ENCODE measurements at regions not wholly inside any gene's neighbourhood (a gene's known extent, or its start where the extent isn't known, plus 50 kb on each side); places are given as distances from the start of the nearest gene placed in this dataset.

DNA sequence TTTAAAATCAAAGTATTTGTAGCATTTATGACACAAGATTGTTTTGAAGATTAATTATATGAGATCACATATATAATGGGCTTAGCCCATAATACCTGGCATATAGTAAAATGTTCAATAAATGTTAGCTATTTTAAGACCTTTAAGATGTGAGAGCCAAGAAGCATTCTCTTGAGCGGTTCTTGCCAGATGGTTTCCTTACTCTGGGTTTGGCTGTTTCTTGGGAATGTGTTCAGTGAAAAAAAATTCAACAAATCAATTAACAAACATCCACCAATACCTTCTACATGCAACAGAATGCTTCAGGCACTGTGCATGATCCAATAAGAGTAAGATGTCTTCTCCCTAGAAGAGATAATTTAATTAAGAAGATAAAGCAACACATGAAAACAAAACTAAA lies 230.4 kb downstream of the CMPK2 start:
- TF ChIP-seq, protein P1, sequence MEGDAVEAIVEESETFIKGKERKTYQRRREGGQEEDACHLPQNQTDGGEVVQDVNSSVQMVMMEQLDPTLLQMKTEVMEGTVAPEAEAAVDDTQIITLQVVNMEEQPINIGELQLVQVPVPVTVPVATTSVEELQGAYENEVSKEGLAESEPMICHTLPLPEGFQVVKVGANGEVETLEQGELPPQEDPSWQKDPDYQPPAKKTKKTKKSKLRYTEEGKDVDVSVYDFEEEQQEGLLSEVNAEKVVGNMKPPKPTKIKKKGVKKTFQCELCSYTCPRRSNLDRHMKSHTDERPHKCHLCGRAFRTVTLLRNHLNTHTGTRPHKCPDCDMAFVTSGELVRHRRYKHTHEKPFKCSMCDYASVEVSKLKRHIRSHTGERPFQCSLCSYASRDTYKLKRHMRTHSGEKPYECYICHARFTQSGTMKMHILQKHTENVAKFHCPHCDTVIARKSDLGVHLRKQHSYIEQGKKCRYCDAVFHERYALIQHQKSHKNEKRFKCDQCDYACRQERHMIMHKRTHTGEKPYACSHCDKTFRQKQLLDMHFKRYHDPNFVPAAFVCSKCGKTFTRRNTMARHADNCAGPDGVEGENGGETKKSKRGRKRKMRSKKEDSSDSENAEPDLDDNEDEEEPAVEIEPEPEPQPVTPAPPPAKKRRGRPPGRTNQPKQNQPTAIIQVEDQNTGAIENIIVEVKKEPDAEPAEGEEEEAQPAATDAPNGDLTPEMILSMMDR (IDR thresholded peaks at IDR 0.05), result no peak
- no peak for TF ChIP-seq POLR2A (IDR thresholded peaks at IDR 0.05)

Data from Peyer's patch (tissue), 4 donors.